ENCODE measurements at regions not wholly inside any gene's neighbourhood (a gene's known extent, or its start where the extent isn't known, plus 50 kb on each side); places are given as distances from the start of the nearest gene placed in this dataset.

GRCh38 chr12:115672086-115672485 is 605.4 kb downstream of the MED13L start:
- intact Hi-C loops (cut with micrococcal nuclease): no loop called here
- no peaks in the 10 kb centered on the region for H3K9me3 Mint-ChIP-seq
- no peak overlapping the region for H3K27ac Mint-ChIP-seq
- no peak overlapping the region for H3K4me3 Mint-ChIP-seq
- no peaks in the 10 kb centered on the region for H3K27me3 Mint-ChIP-seq
- H3K36me3 Mint-ChIP-seq (ENCODE audit: low read depth): no peaks in the 10 kb centered on the region
- no peaks in the 10 kb centered on the region for H3K4me1 Mint-ChIP-seq (ENCODE audit: low read depth)

GRCh38 chr12:115670869-115671268 is 606.6 kb downstream of the MED13L start:
- intact Hi-C loops (cut with micrococcal nuclease): no loop called here
- no peaks in the 10 kb centered on the region for H3K27me3 Mint-ChIP-seq
- H3K9me3 Mint-ChIP-seq: no peaks in the 10 kb centered on the region
- no peak overlapping the region for H3K4me3 Mint-ChIP-seq
- H3K27ac Mint-ChIP-seq: no peak overlapping the region
- H3K4me1 Mint-ChIP-seq (ENCODE audit: low read depth): no peaks in the 10 kb centered on the region
- no peaks in the 10 kb centered on the region for H3K36me3 Mint-ChIP-seq (ENCODE audit: low read depth)

- intact Hi-C loops (cut with micrococcal nuclease): no loop called here
- Mint-ChIP-seq H3K27ac (no peak overlapping the region), H3K4me1 (ENCODE audit: low read depth) (no peaks in the 10 kb centered on the region), H3K27me3 (no peaks in the 10 kb centered on the region), H3K36me3 (ENCODE audit: low read depth) (no peaks in the 10 kb centered on the region), H3K9me3 (no peaks in the 10 kb centered on the region), H3K4me3 (no peak overlapping the region)
Observed at GRCh38 chr12:115667116-115667515, 610.4 kb downstream of the MED13L start.

- H3K27me3 Mint-ChIP-seq: no peaks in the 10 kb centered on the region
- H3K9me3 Mint-ChIP-seq: no peaks in the 10 kb centered on the region
- intact Hi-C loops (cut with micrococcal nuclease): no loop called here
- H3K36me3 Mint-ChIP-seq (ENCODE audit: low read depth): no peaks in the 10 kb centered on the region
- no peak overlapping the region for H3K27ac Mint-ChIP-seq
- no peak overlapping the region for H3K4me3 Mint-ChIP-seq
- H3K4me1 Mint-ChIP-seq (ENCODE audit: low read depth): no peaks in the 10 kb centered on the region
Observed at GRCh38 chr12:115666168-115666567, 611.3 kb downstream of the MED13L start.

- intact Hi-C loops (cut with micrococcal nuclease): no loop called here
- Mint-ChIP-seq H3K27ac (no peak overlapping the region), H3K36me3 (ENCODE audit: low read depth) (no peaks in the 10 kb centered on the region), H3K27me3 (peaks cover 5% of the 10 kb centered on the region), H3K9me3 (no peaks in the 10 kb centered on the region), H3K4me3 (no peak overlapping the region), H3K4me1 (ENCODE audit: low read depth) (no peaks in the 10 kb centered on the region)
Observed at GRCh38 chr12:115661112-115661511, 616.4 kb downstream of the MED13L start.

GRCh38 chr12:115660211-115660805 is 617.2 kb downstream of the MED13L start:
- intact Hi-C loops (cut with micrococcal nuclease): no loop called here
- no peaks in the 10 kb centered on the region for H3K36me3 Mint-ChIP-seq (ENCODE audit: low read depth)
- H3K27ac Mint-ChIP-seq: no peak overlapping the region
- H3K4me1 Mint-ChIP-seq (ENCODE audit: low read depth): no peaks in the 10 kb centered on the region
- H3K9me3 Mint-ChIP-seq: no peaks in the 10 kb centered on the region
- peaks cover 5% of the 10 kb centered on the region for H3K27me3 Mint-ChIP-seq
- no peak overlapping the region for H3K4me3 Mint-ChIP-seq

- H3K27me3 Mint-ChIP-seq: peaks cover 5% of the 10 kb centered on the region
- no peaks in the 10 kb centered on the region for H3K4me1 Mint-ChIP-seq (ENCODE audit: low read depth)
- intact Hi-C loops (cut with micrococcal nuclease): no loop called here
- H3K9me3 Mint-ChIP-seq: no peaks in the 10 kb centered on the region
- no peaks in the 10 kb centered on the region for H3K36me3 Mint-ChIP-seq (ENCODE audit: low read depth)
- no peak overlapping the region for H3K27ac Mint-ChIP-seq
- no peak overlapping the region for H3K4me3 Mint-ChIP-seq
Observed at GRCh38 chr12:115659422-115659821, 618.1 kb downstream of the MED13L start.

- no peaks in the 10 kb centered on the region for H3K9me3 Mint-ChIP-seq
- H3K36me3 Mint-ChIP-seq (ENCODE audit: low read depth): no peaks in the 10 kb centered on the region
- H3K27ac Mint-ChIP-seq: no peak overlapping the region
Observed at GRCh38 chr12:115657081-115658013, 620.1 kb downstream of the MED13L start.

GRCh38 chr12:115650026-115650425 is 627.5 kb downstream of the MED13L start:
- H3K9me3 Mint-ChIP-seq: no peaks in the 10 kb centered on the region
- H3K27ac Mint-ChIP-seq: no peak overlapping the region
- intact Hi-C loops (cut with micrococcal nuclease): no loop called here
- H3K4me1 Mint-ChIP-seq (ENCODE audit: low read depth): no peaks in the 10 kb centered on the region
- no peak overlapping the region for H3K4me3 Mint-ChIP-seq
- H3K36me3 Mint-ChIP-seq (ENCODE audit: low read depth): no peaks in the 10 kb centered on the region
- no peaks in the 10 kb centered on the region for H3K27me3 Mint-ChIP-seq

More at GRCh38 chr12:115657081-115658013, 620.1 kb downstream of the MED13L start:
- Mint-ChIP-seq H3K4me1 (ENCODE audit: low read depth) (no peaks in the 10 kb centered on the region), H3K27me3 (peaks cover 5% of the 10 kb centered on the region), H3K4me3 (no peak overlapping the region)
- intact Hi-C loops (cut with micrococcal nuclease): no loop called here

- Mint-ChIP-seq H3K27me3 (no peaks in the 10 kb centered on the region), H3K36me3 (ENCODE audit: low read depth) (no peaks in the 10 kb centered on the region)
- intact Hi-C loops (cut with micrococcal nuclease): no loop called here
Observed at GRCh38 chr12:115648463-115648862, 629.0 kb downstream of the MED13L start.

GRCh38 chr12:115646210-115646609 is 631.3 kb downstream of the MED13L start:
- Mint-ChIP-seq H3K9me3 (no peaks in the 10 kb centered on the region), H3K27ac (no peak overlapping the region), H3K4me1 (ENCODE audit: low read depth) (no peaks in the 10 kb centered on the region), H3K36me3 (ENCODE audit: low read depth) (no peaks in the 10 kb centered on the region), H3K4me3 (no peak overlapping the region), H3K27me3 (peaks cover 1% of the 10 kb centered on the region)
- intact Hi-C loops (cut with micrococcal nuclease): no loop called here

More at GRCh38 chr12:115648463-115648862, 629.0 kb downstream of the MED13L start:
- Mint-ChIP-seq H3K4me3 (no peak overlapping the region), H3K27ac (no peak overlapping the region), H3K4me1 (ENCODE audit: low read depth) (no peaks in the 10 kb centered on the region), H3K9me3 (no peaks in the 10 kb centered on the region)

GRCh38 chr12:115640929-115641328 is 636.6 kb downstream of the MED13L start:
- H3K27ac Mint-ChIP-seq: no peak overlapping the region
- no peak overlapping the region for H3K4me3 Mint-ChIP-seq
- H3K27me3 Mint-ChIP-seq: peaks cover 1% of the 10 kb centered on the region
- no peaks in the 10 kb centered on the region for H3K4me1 Mint-ChIP-seq (ENCODE audit: low read depth)
- intact Hi-C loops (cut with micrococcal nuclease): no loop called here
- H3K9me3 Mint-ChIP-seq: no peaks in the 10 kb centered on the region
- no peaks in the 10 kb centered on the region for H3K36me3 Mint-ChIP-seq (ENCODE audit: low read depth)

GRCh38 chr12:115639648-115640012 is 637.9 kb downstream of the MED13L start:
- H3K36me3 Mint-ChIP-seq (ENCODE audit: low read depth): no peaks in the 10 kb centered on the region
- no peaks in the 10 kb centered on the region for H3K9me3 Mint-ChIP-seq
- no peaks in the 10 kb centered on the region for H3K4me1 Mint-ChIP-seq (ENCODE audit: low read depth)
- H3K4me3 Mint-ChIP-seq: no peak overlapping the region
- peaks cover 2% of the 10 kb centered on the region for H3K27me3 Mint-ChIP-seq
- intact Hi-C loops (cut with micrococcal nuclease): no loop called here
- H3K27ac Mint-ChIP-seq: no peak overlapping the region

GRCh38 chr12:115638733-115639647 is 638.5 kb downstream of the MED13L start:
- no peaks in the 10 kb centered on the region for H3K36me3 Mint-ChIP-seq (ENCODE audit: low read depth)

More at GRCh38 chr12:115638733-115639647, 638.5 kb downstream of the MED13L start:
- H3K27me3 Mint-ChIP-seq: peaks cover 2% of the 10 kb centered on the region
- H3K4me1 Mint-ChIP-seq (ENCODE audit: low read depth): no peaks in the 10 kb centered on the region
- intact Hi-C loops (cut with micrococcal nuclease): no loop called here
- no peaks in the 10 kb centered on the region for H3K9me3 Mint-ChIP-seq
- H3K27ac Mint-ChIP-seq: no peak overlapping the region
- no peak overlapping the region for H3K4me3 Mint-ChIP-seq

All from dendritic cell treated with granulocyte-macrophage colony-stimulating factor and Interleukin-4, amounts not matched to agents 40 ng/mL and 50 ng/mL, for 4 days (primary cell).